Cardiac muscle cell (in vitro differentiated cells and primary cell): ENCODE measurements at regions not wholly inside any gene's neighbourhood (a gene's known extent, or its start where the extent isn't known, plus 50 kb on each side); places are given as distances from the start of the nearest gene placed in this dataset.

Experiments
- DNase-seq, 2 donors: peaks; one replicate each; pipeline versions ENCODE4 v3.0.0 to v3.0.0-alpha.2; 2010 to 2017; ENCODE audit warnings: low read depth in 1 of 2, low spot score in 1 of 2
- H3K27ac ChIP-seq: fragments of 200-600 bp; sonication (generic); 2 replicates; pipeline ENCODE4 v1.5.1; 2016
- H3K27me3 ChIP-seq: fragments of 200-600 bp; sonication (generic); 2 replicates; pipeline ENCODE4 v1.6.0; 2016; ENCODE audit warnings: control low read depth
- H3K36me3 ChIP-seq: fragments of 200-600 bp; sonication (generic); 2 replicates; pipeline ENCODE4 v1.5.1; 2016; ENCODE audit warnings: control low read depth
- H3K4me1 ChIP-seq: fragments of 200-600 bp; sonication (generic); 2 replicates; pipeline ENCODE4 v1.8.1; 2017; ENCODE audit warnings: low read depth, mild to moderate bottlenecking, mixed run types
- H3K4me3 ChIP-seq: fragments of 200-600 bp; sonication (generic); 2 replicates; pipeline ENCODE4 v1.5.1; 2016; ENCODE audit warnings: mild to moderate bottlenecking
- H3K9me3 ChIP-seq: fragments of 200-600 bp; sonication (generic); 2 replicates; pipeline ENCODE4 v1.5.1; 2017; ENCODE audit warnings: low read depth, mild to moderate bottlenecking, control low read depth
- CTCF ChIP-seq: IDR thresholded peaks from 2 replicates; pipeline ENCODE4 v1.5.1; 2012; ENCODE audit warnings: low read depth, mild to moderate bottlenecking, low read length

- TF ChIP-seq CTCF, result no peak
- H3K27me3 ChIP-seq, result no peaks in the 10 kb centered on the region
- DNase-seq, result no peak
- no peaks in the 10 kb centered on the region for H3K9me3 ChIP-seq
- H3K4me1 ChIP-seq, result peaks cover 10% of the 10 kb centered on the region
- H3K4me3 ChIP-seq, result no peak overlapping the region
- no peaks in the 10 kb centered on the region for H3K36me3 ChIP-seq
- no peak overlapping the region for H3K27ac ChIP-seq
Observed at GRCh38 chr9:135183528-135184180, 96.2 kb downstream of the OLFM1 start.

- Histone ChIP-seq H3K4me1 (peaks cover 10% of the 10 kb centered on the region), H3K27ac (no peak overlapping the region), H3K36me3 (no peaks in the 10 kb centered on the region), H3K27me3 (no peaks in the 10 kb centered on the region), H3K4me3 (no peak overlapping the region), H3K9me3 (no peaks in the 10 kb centered on the region)
- TF ChIP-seq CTCF, result no peak
- no peak for DNase-seq
Observed at GRCh38 chr9:135184181-135185053, 96.9 kb downstream of the OLFM1 start.

- no peaks in the 10 kb centered on the region for H3K27me3 ChIP-seq
- no peaks in the 10 kb centered on the region for H3K9me3 ChIP-seq
- H3K4me3 ChIP-seq, result no peak overlapping the region
- DNase-seq, result no peak
- no peak overlapping the region for H3K27ac ChIP-seq
- TF ChIP-seq CTCF, result no peak
- H3K36me3 ChIP-seq, result no peaks in the 10 kb centered on the region
- H3K4me1 ChIP-seq, result peaks cover 10% of the 10 kb centered on the region
Observed at GRCh38 chr9:135185060-135185459, 97.6 kb downstream of the OLFM1 start.

GRCh38 chr9:135186248-135187164 is 99.0 kb downstream of the OLFM1 start:
- Histone ChIP-seq H3K4me1 (peaks cover 10% of the 10 kb centered on the region), H3K4me3 (no peak overlapping the region), H3K27ac (no peak overlapping the region), H3K36me3 (no peaks in the 10 kb centered on the region), H3K27me3 (no peaks in the 10 kb centered on the region), H3K9me3 (no peaks in the 10 kb centered on the region)
- peak in 1 of 2 donors; percentile 55 for DNase-seq
- TF ChIP-seq CTCF, result no peak

- DNase-seq, result no peak
- no peaks in the 10 kb centered on the region for H3K36me3 ChIP-seq
- no peaks in the 10 kb centered on the region for H3K9me3 ChIP-seq
- no peak overlapping the region for H3K27ac ChIP-seq
- no peak overlapping the region for H3K4me3 ChIP-seq
- H3K4me1 ChIP-seq, result peaks cover 10% of the 10 kb centered on the region
- TF ChIP-seq CTCF, result no peak
- no peaks in the 10 kb centered on the region for H3K27me3 ChIP-seq
Observed at GRCh38 chr9:135187365-135187764, 99.9 kb downstream of the OLFM1 start.
